Fibroblast of the aortic adventitia (primary cell): ENCODE measurements at regions not wholly inside any gene's neighbourhood (a gene's known extent, or its start where the extent isn't known, plus 50 kb on each side); places are given as distances from the start of the nearest gene placed in this dataset.

Experiments
- DNase-seq: peaks from one replicate; pipeline ENCODE4 v3.0.0-alpha.2; 2010; ENCODE audit warnings: low read depth
- H3K4me3 ChIP-seq: 2 replicates; pipeline ENCODE4 v1.5.1; 2011; ENCODE audit warnings: low read depth, mild to moderate bottlenecking, control low read depth, low read length, moderate library complexity
- TF ChIP-seq, protein P1 (sequence below): IDR thresholded peaks from 2 replicates; pipeline ENCODE4 v1.5.1; 2011; ENCODE audit warnings: mild to moderate bottlenecking, low read length, control low read depth, inconsistent platforms; ENCODE audit not compliant: insufficient read depth

DNA sequence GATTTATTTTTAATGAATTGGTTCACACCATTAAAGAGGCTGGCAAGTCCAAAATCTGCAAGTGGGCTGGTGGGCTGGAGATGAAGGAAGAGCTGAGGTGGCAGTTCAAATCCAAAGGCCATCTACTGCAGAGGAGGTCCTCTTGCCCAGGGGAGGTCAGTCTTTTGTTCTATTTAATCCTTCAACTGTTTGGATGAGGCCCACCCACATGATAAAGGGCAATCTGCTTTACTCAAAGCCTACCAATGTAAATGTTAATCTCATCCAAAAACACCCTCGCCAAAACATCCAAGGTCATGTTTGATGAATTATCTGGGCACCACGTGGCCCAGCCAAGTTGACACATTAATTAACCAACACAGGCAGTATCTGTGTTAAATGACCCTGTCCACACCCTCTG lies 99.0 kb downstream of the RRAGC start:
- no peak overlapping the region for H3K4me3 ChIP-seq
- TF ChIP-seq, protein P1, sequence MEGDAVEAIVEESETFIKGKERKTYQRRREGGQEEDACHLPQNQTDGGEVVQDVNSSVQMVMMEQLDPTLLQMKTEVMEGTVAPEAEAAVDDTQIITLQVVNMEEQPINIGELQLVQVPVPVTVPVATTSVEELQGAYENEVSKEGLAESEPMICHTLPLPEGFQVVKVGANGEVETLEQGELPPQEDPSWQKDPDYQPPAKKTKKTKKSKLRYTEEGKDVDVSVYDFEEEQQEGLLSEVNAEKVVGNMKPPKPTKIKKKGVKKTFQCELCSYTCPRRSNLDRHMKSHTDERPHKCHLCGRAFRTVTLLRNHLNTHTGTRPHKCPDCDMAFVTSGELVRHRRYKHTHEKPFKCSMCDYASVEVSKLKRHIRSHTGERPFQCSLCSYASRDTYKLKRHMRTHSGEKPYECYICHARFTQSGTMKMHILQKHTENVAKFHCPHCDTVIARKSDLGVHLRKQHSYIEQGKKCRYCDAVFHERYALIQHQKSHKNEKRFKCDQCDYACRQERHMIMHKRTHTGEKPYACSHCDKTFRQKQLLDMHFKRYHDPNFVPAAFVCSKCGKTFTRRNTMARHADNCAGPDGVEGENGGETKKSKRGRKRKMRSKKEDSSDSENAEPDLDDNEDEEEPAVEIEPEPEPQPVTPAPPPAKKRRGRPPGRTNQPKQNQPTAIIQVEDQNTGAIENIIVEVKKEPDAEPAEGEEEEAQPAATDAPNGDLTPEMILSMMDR = no peak
- DNase-seq = no peak

GRCh38 chr1:38758820-38759219 lies 100.8 kb downstream of the RRAGC start:
- TF ChIP-seq, protein P1 = no peak
- DNase-seq = no peak
- no peak overlapping the region for H3K4me3 ChIP-seq

DNA sequence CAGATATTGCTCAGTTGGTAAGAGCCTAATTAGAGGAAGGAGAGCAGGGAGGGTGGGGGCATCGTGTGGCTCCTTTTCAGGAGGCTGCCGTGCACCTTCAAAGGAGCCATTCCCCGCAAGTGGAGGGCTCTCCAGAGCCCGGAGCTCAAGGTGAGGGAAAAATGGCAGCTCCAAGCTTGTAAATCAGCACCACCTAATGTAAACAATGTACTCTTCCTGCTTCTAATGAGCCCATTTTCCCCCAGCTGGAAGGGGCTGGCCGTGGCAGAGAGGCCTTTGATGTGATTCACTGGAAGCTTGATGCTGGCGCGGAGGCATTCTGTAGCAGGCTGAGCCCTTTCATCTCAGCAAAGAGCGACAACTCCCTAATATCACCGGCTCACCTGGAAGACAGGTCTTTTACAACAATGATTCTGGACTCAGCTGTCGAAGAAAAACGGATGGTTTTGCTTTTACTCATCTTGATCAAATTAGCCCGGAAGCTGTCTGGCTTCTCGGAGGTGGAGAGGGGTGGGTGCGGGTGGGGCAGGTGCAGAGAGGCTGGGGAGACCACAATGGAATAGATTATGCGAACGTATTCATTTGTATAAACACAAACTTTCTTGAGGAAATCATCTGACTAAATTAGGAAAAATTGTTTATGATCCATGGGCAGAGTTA lies 112.5 kb downstream of the RRAGC start:
- TF ChIP-seq, protein P1 = no peak
- no peak for DNase-seq
- no peak overlapping the region for H3K4me3 ChIP-seq

DNA sequence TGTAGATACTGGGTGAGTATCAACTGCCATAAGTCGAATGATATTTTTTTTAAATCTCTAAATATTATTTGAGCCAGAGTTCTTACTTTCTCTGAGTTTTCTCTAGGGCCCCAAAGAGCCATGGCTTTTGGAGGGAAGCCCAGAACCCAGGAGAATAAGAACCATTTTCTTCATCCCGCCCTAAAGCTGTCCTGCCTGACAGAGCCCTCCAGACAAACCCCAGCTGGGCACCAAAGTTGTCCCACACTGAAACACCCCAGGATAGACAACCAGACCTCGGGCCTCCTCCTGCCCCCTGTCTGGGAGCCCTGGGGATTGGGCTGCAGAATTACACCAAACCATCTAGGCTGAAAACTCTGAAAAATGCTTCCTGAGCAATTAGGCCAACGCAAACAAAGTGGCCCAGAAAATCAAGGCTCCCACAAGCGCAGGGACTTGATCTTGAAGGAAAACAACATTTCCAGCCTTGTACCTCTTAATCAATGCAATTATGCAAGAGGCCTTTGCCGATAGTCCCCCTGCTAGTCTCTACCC lies 113.1 kb downstream of the RRAGC start:
- TF ChIP-seq, protein P1 = no peak
- DNase-seq = no peak
- H3K4me3 ChIP-seq = no peak overlapping the region

- TF ChIP-seq, protein P1 = no peak
- no peak for DNase-seq
- H3K4me3 ChIP-seq = no peak overlapping the region
Observed at GRCh38 chr1:38745476-38746401, 113.8 kb downstream of the RRAGC start.

- TF ChIP-seq, protein P1 = no peak
- H3K4me3 ChIP-seq = no peak overlapping the region
- no peak for DNase-seq
Observed at GRCh38 chr1:38744452-38745350, 114.9 kb downstream of the RRAGC start.
